ENCODE measurements at regions not wholly inside any gene's neighbourhood (a gene's known extent, or its start where the extent isn't known, plus 50 kb on each side); places are given as distances from the start of the nearest gene placed in this dataset.

DNA sequence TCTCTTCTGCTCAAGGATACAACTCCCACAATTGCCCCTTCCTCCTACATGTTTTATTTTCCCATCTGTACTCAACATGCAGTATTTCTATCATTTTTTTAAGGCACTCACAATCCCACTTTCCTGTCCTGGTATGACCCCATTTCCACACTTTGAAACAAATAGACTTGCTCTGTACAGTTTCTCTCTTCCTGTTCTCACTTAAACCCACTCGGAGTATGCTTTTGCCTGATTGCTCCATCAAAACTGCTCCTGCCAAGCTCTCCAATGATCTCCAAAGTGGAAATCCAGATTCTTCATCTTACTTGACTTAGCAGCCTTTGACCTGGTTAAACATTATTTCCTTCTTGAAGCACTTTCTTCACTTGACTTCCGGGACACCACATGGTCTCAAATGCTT, 384.5 kb downstream of the SEC23A start (continued):
- no peak for TF ChIP-seq RXRA (IDR thresholded peaks at IDR 0.05; ENCODE audit: insufficient read depth, low read depth, low read length)

DNA sequence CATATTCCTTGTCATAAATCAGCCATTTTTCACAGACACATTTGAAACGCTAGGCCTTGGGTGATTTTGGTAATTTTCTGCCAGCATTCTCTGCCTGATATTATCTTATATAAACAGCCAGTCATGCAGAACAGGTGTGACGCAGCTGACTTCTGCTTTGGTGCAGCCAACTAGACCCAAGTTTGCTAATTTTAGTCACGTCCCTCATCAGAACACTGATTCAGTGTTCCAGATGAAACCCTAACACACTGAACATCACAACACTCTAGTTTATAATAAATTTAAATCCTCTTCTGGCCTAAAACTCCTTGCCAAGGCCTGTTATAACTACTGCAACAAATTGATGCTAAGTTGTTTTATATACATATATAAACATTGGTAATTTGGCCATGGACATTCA, 386.1 kb downstream of the SEC23A start:
- Histone ChIP-seq H3K14ac (ENCODE audit: insufficient read length) (no peak overlapping the region), H3K4me1 (replicated peaks in 1 of 4; ENCODE audit: control insufficient read depth in 3 of 4, insufficient read depth in 4 of 4, low read length in 3 of 4) (no peaks in the 10 kb centered on the region), H4K20me1 (replicated peaks in 1 of 2; ENCODE audit: control insufficient read depth in 1 of 2, insufficient read depth in 2 of 2, low read length in 2 of 2) (no peaks in the 10 kb centered on the region), H2BK15ac (ENCODE audit: low read length) (no peak overlapping the region), H3K9me3 (ENCODE audit: insufficient read depth in 2 of 2, low read depth in 1 of 2, low read length in 1 of 2) (no peaks in the 10 kb centered on the region), H3K23ac (ENCODE audit: insufficient read length) (no peak overlapping the region), H3K4me2 (ENCODE audit: insufficient read depth in 1 of 2, low read depth in 2 of 2, low read length in 2 of 2) (no peak overlapping the region), H3K4ac (replicated peaks; ENCODE audit: insufficient read length, low read depth, low read length) (no peak overlapping the region), H2BK20ac (ENCODE audit: low read length) (no peak overlapping the region), H3K18ac (ENCODE audit: extremely low read depth, low read length) (no peak overlapping the region), H3K27ac (ENCODE audit: low read depth, low read length) (no peak overlapping the region), H3K9ac (replicated peaks in 1 of 4; ENCODE audit: extremely low read depth in 1 of 4, low read depth in 3 of 4, low read length in 3 of 4) (no peak overlapping the region), H3K27me3 (replicated peaks in 1 of 4; ENCODE audit: control insufficient read depth in 3 of 4, extremely low read depth in 1 of 4, insufficient read depth in 3 of 4, low read length in 3 of 4) (no peaks in the 10 kb centered on the region), H4K8ac (ENCODE audit: extremely low read depth, insufficient read depth, low read length) (no peak overlapping the region), H3K79me2 (ENCODE audit: control insufficient read depth in 1 of 2, insufficient read depth in 2 of 2, low read length in 2 of 2) (no peaks in the 10 kb centered on the region), H3K36me3 (ENCODE audit: control insufficient read depth in 2 of 4, insufficient read depth in 4 of 4, low read length in 3 of 4) (no peaks in the 10 kb centered on the region), H2BK5ac (ENCODE audit: low read depth, low read length) (no peak overlapping the region), H4K91ac (replicated peaks; ENCODE audit: insufficient read length, low read length) (no peak overlapping the region), H2BK12ac (ENCODE audit: low read depth, low read length) (no peak overlapping the region), H4K5ac (ENCODE audit: insufficient read length, low read depth, low read length) (no peak overlapping the region), H2AK5ac (ENCODE audit: low read depth, low read length) (no peak overlapping the region), H3K4me3 (ENCODE audit: extremely low read depth in 1 of 4, insufficient read depth in 2 of 4, low read depth in 3 of 4, low read length in 4 of 4) (no peak overlapping the region), H3K56ac (replicated peaks; ENCODE audit: insufficient read length, low read depth, low read length) (no peak overlapping the region), H2AFZ (ENCODE audit: low read length) (no peak overlapping the region), H3K79me1 (ENCODE audit: low read depth, low read length) (no peaks in the 10 kb centered on the region), H3K23me2 (ENCODE audit: low read depth, low read length) (no peaks in the 10 kb centered on the region), H2BK120ac (replicated peaks; ENCODE audit: low read depth, low read length) (no peak overlapping the region)
- DNase-seq (ENCODE audit: low read depth in 1 of 2, low spot score in 2 of 2) (no peak), FAIRE-seq (no peak)
- ChIA-PET POLR2A (ENCODE audit: partially characterized antibody) (no interaction called here), CTCF (ENCODE audit: partially characterized antibody) (no interaction called here)
- 80% methylated on average over 3 of the region's 3 CpGs; no CpG with 5 or more reads in 1 of the 2 experiments for WGBS, 2 experiments (ENCODE audit: extremely low coverage in 1 of 2, insufficient coverage in 1 of 2, insufficient read length in 1 of 2, insufficient replicate concordance in 2 of 2, low coverage in 1 of 2, low lambda C conversion rate in 2 of 2, missing lambda C conversion rate in 1 of 2)
- TF ChIP-seq JUN (IDR thresholded peaks at IDR 0.05; ENCODE audit: low read depth, low read length) (no peak), CREB1 (IDR thresholded peaks at IDR 0.05) (no peak), SRF (IDR thresholded peaks at IDR 0.05; ENCODE audit: low read depth, low read length) (no peak), EZH2 (IDR thresholded peaks at IDR 0.05; ENCODE audit: low read depth, low read length, severe bottlenecking) (no peak), JUND (IDR thresholded peaks at IDR 0.05; ENCODE audit: low read length) (no peak), CTCF (IDR thresholded peaks at IDR 0.05; ENCODE audit: control extremely low read depth in 1 of 3, insufficient read depth in 1 of 3, low read depth in 1 of 3, low read length in 3 of 3) (no peak), HDAC6 (IDR thresholded peaks at IDR 0.05; ENCODE audit: low read depth, low read length) (no peak), SIX5 (IDR thresholded peaks at IDR 0.05; ENCODE audit: low read depth, low read length) (no peak), TEAD4 (IDR thresholded peaks at IDR 0.05; ENCODE audit: low read depth, low read length) (no peak), SIRT6 (IDR thresholded peaks at IDR 0.05; ENCODE audit: low read length) (no peak), CBX5 (IDR thresholded peaks at IDR 0.05; ENCODE audit: low read depth, low read length) (no peak)

All from H1 (cell line).